ENCODE measurements at regions not wholly inside any gene's neighbourhood (a gene's known extent, or its start where the extent isn't known, plus 50 kb on each side); places are given as distances from the start of the nearest gene placed in this dataset.

DNA sequence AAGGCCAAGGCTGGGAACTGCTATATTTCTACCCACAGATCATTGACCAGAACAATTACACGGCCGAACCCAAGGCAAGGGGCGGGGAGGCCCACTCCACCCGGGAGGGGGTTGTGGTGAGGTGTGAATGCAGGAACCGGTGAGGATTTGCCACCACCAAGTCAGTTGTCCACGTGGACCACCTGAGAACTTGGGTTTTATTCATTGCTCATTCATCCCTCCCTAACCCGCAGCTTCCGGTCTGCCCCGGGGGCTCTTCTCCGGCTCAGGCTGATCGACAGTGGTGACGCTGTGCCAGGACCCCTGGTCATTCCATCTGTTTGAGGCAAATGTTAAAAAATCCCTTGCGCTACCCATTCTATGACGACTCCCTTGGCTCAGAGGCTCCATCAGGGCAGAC is 127.7 kb upstream of the RTL1 start:
- H3K27ac ChIP-seq (replicated peaks in 1 of 4) = no peak overlapping the region
- no peaks in the 10 kb centered on the region for H3K36me3 ChIP-seq
- H3K4me1 ChIP-seq = no peaks in the 10 kb centered on the region
- no peaks in the 10 kb centered on the region for H3K9me3 ChIP-seq
- intact Hi-C loops (cut with DNase I) = no loop called here
- WGBS = 93% methylated on average over 14 of the region's 14 CpGs
- DNase-seq (ENCODE audit: extremely low spot score) = no peak
- no peak overlapping the region for H3K4me3 ChIP-seq
- H3K27me3 ChIP-seq = no peaks in the 10 kb centered on the region
- TF ChIP-seq EP300 (IDR thresholded peaks at IDR 0.05) (no peak), POLR2A (IDR thresholded peaks at IDR 0.05; ENCODE audit: low read depth) (no peak), POLR2AphosphoS5 (IDR thresholded peaks at IDR 0.05) (no peak)
- TF ChIP-seq, protein P1, sequence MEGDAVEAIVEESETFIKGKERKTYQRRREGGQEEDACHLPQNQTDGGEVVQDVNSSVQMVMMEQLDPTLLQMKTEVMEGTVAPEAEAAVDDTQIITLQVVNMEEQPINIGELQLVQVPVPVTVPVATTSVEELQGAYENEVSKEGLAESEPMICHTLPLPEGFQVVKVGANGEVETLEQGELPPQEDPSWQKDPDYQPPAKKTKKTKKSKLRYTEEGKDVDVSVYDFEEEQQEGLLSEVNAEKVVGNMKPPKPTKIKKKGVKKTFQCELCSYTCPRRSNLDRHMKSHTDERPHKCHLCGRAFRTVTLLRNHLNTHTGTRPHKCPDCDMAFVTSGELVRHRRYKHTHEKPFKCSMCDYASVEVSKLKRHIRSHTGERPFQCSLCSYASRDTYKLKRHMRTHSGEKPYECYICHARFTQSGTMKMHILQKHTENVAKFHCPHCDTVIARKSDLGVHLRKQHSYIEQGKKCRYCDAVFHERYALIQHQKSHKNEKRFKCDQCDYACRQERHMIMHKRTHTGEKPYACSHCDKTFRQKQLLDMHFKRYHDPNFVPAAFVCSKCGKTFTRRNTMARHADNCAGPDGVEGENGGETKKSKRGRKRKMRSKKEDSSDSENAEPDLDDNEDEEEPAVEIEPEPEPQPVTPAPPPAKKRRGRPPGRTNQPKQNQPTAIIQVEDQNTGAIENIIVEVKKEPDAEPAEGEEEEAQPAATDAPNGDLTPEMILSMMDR (IDR thresholded peaks at IDR 0.05) = no peak

- DNase-seq (ENCODE audit: extremely low spot score) = no peak
- 93% methylated on average over 17 of the region's 17 CpGs for WGBS
- Histone ChIP-seq H3K36me3 (no peaks in the 10 kb centered on the region), H3K9me3 (no peaks in the 10 kb centered on the region), H3K4me3 (no peak overlapping the region), H3K27ac (replicated peaks in 1 of 4) (no peak overlapping the region), H3K27me3 (no peaks in the 10 kb centered on the region), H3K4me1 (no peaks in the 10 kb centered on the region)
- TF ChIP-seq, protein P1 (IDR thresholded peaks at IDR 0.05) = no peak
- TF ChIP-seq EP300 (IDR thresholded peaks at IDR 0.05) = no peak
- no peak for TF ChIP-seq POLR2A (IDR thresholded peaks at IDR 0.05; ENCODE audit: low read depth)
- TF ChIP-seq POLR2AphosphoS5 (IDR thresholded peaks at IDR 0.05) = no peak
- intact Hi-C loops (cut with DNase I) = no loop called here
Measured at GRCh38 chr14:101031721-101032120, 128.2 kb upstream of the RTL1 start.

DNA sequence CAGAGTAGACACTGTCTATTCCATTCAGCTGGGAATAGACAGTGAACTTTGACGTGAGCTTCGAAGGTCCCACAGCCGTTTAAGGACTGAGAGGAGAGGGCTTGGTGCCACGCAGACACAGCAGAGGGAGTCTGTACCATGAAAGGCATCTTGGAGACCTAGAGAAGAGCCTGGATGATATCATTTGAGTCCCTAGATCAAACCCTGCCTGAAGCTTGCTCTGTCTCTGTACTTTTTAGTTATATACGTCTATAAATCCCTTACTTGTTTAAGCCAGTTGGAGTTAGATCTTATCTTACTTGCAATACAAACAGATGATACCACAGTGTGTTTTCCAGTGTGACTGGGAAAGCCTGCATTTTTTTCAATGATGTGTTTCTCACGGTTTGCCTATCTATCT is 128.9 kb upstream of the RTL1 start:
- Histone ChIP-seq H3K27me3 (no peaks in the 10 kb centered on the region), H3K4me3 (no peak overlapping the region), H3K27ac (replicated peaks in 1 of 4) (no peak overlapping the region), H3K36me3 (no peaks in the 10 kb centered on the region), H3K4me1 (no peaks in the 10 kb centered on the region), H3K9me3 (no peaks in the 10 kb centered on the region)
- TF ChIP-seq POLR2A (IDR thresholded peaks at IDR 0.05; ENCODE audit: low read depth) (no peak), POLR2AphosphoS5 (IDR thresholded peaks at IDR 0.05) (no peak), EP300 (IDR thresholded peaks at IDR 0.05) (no peak)
- TF ChIP-seq, protein P1 (IDR thresholded peaks at IDR 0.05) = no peak
- no peak for DNase-seq (ENCODE audit: extremely low spot score)
- intact Hi-C loops (cut with DNase I) = no loop called here
- WGBS = 90% methylated on average over 6 of the region's 6 CpGs

DNA sequence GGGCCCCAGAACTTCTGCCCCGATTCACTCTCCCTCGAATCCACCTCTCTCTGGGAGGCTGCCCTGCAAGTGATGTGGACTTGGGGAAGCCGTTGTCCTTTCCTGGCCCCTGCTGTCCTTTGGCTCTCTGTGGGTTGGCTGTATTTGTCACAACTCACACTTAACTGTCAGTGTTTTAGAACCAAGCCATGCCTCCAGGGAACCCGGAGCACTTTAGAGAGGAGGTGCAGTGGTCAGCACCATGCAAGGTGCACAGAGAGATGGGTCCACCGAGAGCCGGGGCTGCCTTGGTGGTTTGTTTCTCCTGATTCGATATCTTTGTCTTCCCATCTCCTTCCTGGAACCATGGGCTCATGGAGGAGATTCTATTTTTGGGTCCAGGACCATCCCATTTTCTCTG is 129.5 kb upstream of the RTL1 start:
- Histone ChIP-seq H3K27ac (replicated peaks in 1 of 4) (no peak overlapping the region), H3K36me3 (no peaks in the 10 kb centered on the region), H3K4me3 (no peak overlapping the region), H3K4me1 (no peaks in the 10 kb centered on the region), H3K27me3 (no peaks in the 10 kb centered on the region), H3K9me3 (no peaks in the 10 kb centered on the region)
- TF ChIP-seq, protein P1 (IDR thresholded peaks at IDR 0.05) = no peak
- TF ChIP-seq EP300 (IDR thresholded peaks at IDR 0.05) = no peak
- no peak for TF ChIP-seq POLR2A (IDR thresholded peaks at IDR 0.05; ENCODE audit: low read depth)
- TF ChIP-seq POLR2AphosphoS5 (IDR thresholded peaks at IDR 0.05) = no peak
- 86% methylated on average over 7 of the region's 7 CpGs for WGBS
- no peak for DNase-seq (ENCODE audit: extremely low spot score)
- intact Hi-C loops (cut with DNase I) = no loop called here

DNA sequence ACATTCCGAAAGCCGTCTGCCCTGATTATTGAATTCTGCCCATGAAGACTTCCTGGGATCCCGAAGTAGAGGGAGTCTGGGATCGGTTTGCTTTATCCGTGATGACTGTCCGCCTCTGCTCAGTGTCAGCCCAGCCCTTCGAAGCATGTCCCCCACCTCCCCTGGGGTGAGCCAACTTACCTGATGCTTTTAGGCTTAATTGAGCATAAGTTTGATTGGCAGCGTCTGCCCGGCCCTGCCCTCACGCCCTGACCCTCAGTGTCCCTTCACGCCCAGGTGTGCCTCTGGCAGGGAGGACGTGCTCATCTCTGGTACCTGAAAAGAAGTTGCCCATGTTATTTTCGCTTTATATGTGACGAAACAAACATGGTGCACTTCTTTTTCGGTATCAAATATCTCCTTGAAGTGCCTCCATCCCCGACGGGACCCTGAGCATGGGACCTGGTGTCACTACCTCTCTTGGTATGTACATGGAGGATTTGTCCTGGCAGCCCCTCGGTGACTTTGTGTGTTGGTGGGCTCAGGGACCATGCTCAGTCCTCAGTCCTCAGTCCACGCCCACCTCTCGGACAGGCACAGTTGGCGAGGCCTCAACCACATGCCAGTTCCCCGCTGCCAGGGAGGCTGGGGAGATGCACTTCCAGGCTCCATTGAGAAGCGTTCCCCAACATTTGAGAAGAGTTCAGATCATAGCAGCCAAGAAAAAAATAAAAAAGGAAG is 130.1 kb upstream of the RTL1 start:
- 90% methylated on average over 22 of the region's 23 CpGs for WGBS
- H3K36me3 ChIP-seq = no peaks in the 10 kb centered on the region
- no peak overlapping the region for H3K4me3 ChIP-seq
- H3K27me3 ChIP-seq = no peaks in the 10 kb centered on the region
- H3K4me1 ChIP-seq = no peaks in the 10 kb centered on the region
- no peak overlapping the region for H3K27ac ChIP-seq (replicated peaks in 1 of 4)
- H3K9me3 ChIP-seq = no peaks in the 10 kb centered on the region
- TF ChIP-seq, protein P1 (IDR thresholded peaks at IDR 0.05) = no peak
- TF ChIP-seq EP300 (IDR thresholded peaks at IDR 0.05) = no peak
- TF ChIP-seq POLR2AphosphoS5 (IDR thresholded peaks at IDR 0.05) = no peak
- DNase-seq (ENCODE audit: extremely low spot score) = no peak
- intact Hi-C loops (cut with DNase I) = no loop called here
